HEK293T (cell line): ENCODE measurements at regions not wholly inside any gene's neighbourhood (a gene's known extent, or its start where the extent isn't known, plus 50 kb on each side); places are given as distances from the start of the nearest gene placed in this dataset.

Experiments used
- CTCF ChIA-PET: fragments of 350-600 bp; formaldehyde crosslinking; extraction: SDS; loops from one replicate; lab custom pipeline; 2021; ENCODE audit warnings: antibody characterized with exemption, inconsistent platforms; lab: Yijun Ruan, JAX
- POLR2A ChIA-PET: fragments of 350-600 bp; formaldehyde crosslinking; extraction: SDS; loops from one replicate; lab custom pipeline; 2020; ENCODE audit warnings: antibody characterized with exemption, inconsistent platforms; lab: Yijun Ruan, JAX
- DNase-seq: peaks from one replicate; pipeline ENCODE4 v3.0.0; 2012; ENCODE audit warnings: mixed read lengths; ENCODE audit errors: extremely low spot score
- ARNT ChIP-seq: fragments of 450-650 bp; IDR thresholded peaks from 2 replicates; pipeline ENCODE4 v1.6.1; 2017; ENCODE audit warnings: mild to moderate bottlenecking
- BHLHE40 ChIP-seq: fragments of 450-650 bp; IDR thresholded peaks from 2 replicates; pipeline ENCODE4 v1.6.1; 2016; ENCODE audit warnings: mild to moderate bottlenecking, moderate library complexity, borderline replicate concordance
- CTBP1 ChIP-seq: fragments of 450-650 bp; IDR thresholded peaks from 2 replicates; pipeline ENCODE4 v1.6.1; 2016; ENCODE audit warnings: borderline replicate concordance
- ELF4 ChIP-seq: fragments of 450-650 bp; IDR thresholded peaks from 2 replicates; pipeline ENCODE4 v1.6.1; 2017; ENCODE audit warnings: antibody characterized with exemption
- FOXA1 ChIP-seq: fragments of 450-650 bp; IDR thresholded peaks from 2 replicates; pipeline ENCODE4 v1.6.1; 2016; ENCODE audit warnings: mild to moderate bottlenecking
- FOXK2 ChIP-seq: fragments of 450-650 bp; IDR thresholded peaks from 2 replicates; pipeline ENCODE4 v1.6.1; 2016; ENCODE audit warnings: mild to moderate bottlenecking
- FOXM1 ChIP-seq: fragments of 450-650 bp; IDR thresholded peaks from 2 replicates; pipeline ENCODE4 v1.6.1; 2017; ENCODE audit warnings: mild to moderate bottlenecking, borderline replicate concordance
- HDGF ChIP-seq: fragments of 450-650 bp; IDR thresholded peaks from 2 replicates; pipeline ENCODE4 v1.6.1; 2017; ENCODE audit warnings: antibody characterized with exemption, borderline replicate concordance
- L3MBTL2 ChIP-seq: fragments of 450-650 bp; conservative IDR thresholded peaks from 2 replicates; pipeline ENCODE4 v1.6.1; 2016; ENCODE audit warnings: mild to moderate bottlenecking
- LEF1 ChIP-seq: fragments of 450-650 bp; IDR thresholded peaks from 2 replicates; pipeline ENCODE4 v1.6.1; 2017; ENCODE audit warnings: mild to moderate bottlenecking, borderline replicate concordance
- NFRKB ChIP-seq: fragments of 450-650 bp; IDR thresholded peaks from 2 replicates; pipeline ENCODE4 v1.6.1; 2016; ENCODE audit warnings: mild to moderate bottlenecking, moderate library complexity
- PKNOX1 ChIP-seq: fragments of 450-650 bp; IDR thresholded peaks from 2 replicates; pipeline ENCODE4 v1.6.1; 2016
- SP1 ChIP-seq: fragments of 450-650 bp; IDR thresholded peaks from 2 replicates; pipeline ENCODE4 v1.6.1; 2017
- SUZ12 ChIP-seq: fragments of 450-650 bp; IDR thresholded peaks from 2 replicates; pipeline ENCODE4 v1.6.1; 2016; ENCODE audit warnings: mild to moderate bottlenecking
- TARDBP ChIP-seq: fragments of 450-650 bp; IDR thresholded peaks from 2 replicates; pipeline ENCODE4 v1.6.1; 2016
- ZNF384 ChIP-seq: fragments of 450-650 bp; IDR thresholded peaks from 2 replicates; pipeline ENCODE4 v1.6.1; 2016

GRCh38 chr10:94103192-94103591 lies 109.5 kb downstream of the PLCE1 start:
- no peak for DNase-seq
- no peak for TF ChIP-seq SP1
- TF ChIP-seq ELF4 = no peak
- ChIA-PET POLR2A (no interaction called here), CTCF (no interaction called here)

DNA sequence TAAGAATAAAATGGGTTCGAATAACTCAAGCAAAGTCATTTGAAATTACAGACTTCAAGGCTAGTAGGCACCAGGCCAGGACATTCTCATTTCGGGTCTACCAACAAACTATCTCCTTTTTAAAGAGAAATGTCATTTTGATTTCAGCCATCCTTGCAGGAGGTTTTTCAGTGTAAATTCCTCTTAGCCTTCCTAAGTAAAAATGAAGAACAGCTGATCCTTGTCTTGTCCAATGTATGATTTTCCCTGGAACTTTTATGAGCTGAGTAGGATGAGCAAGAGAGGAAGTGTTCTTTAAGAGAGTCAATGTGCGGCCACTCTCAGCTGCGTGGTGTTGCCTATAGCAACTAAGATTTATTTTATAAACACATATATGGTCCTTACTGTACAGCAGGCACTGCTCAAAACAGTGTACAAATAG lies 110.1 kb downstream of the PLCE1 start:
- ChIA-PET POLR2A (no interaction called here), CTCF (no interaction called here)
- DNase-seq = no peak
- TF ChIP-seq SP1 (no peak), ELF4 (no peak), L3MBTL2 (no peak), NFRKB (no peak), PKNOX1 (no peak), LEF1 (no peak), HDGF (no peak), SUZ12 (no peak), FOXA1 (no peak), TARDBP (no peak), FOXM1 (no peak), ARNT (no peak)

GRCh38 chr10:94104316-94105000 lies 110.7 kb downstream of the PLCE1 start:
- ChIA-PET POLR2A (no interaction called here), CTCF (no interaction called here)
- TF ChIP-seq FOXK2 (no peak), SP1 (no peak), BHLHE40 (no peak), ZNF384 (no peak), FOXA1 (no peak)
- DNase-seq = no peak

GRCh38 chr10:94105226-94105625 lies 111.5 kb downstream of the PLCE1 start:
- POLR2A ChIA-PET = no interaction called here

DNA sequence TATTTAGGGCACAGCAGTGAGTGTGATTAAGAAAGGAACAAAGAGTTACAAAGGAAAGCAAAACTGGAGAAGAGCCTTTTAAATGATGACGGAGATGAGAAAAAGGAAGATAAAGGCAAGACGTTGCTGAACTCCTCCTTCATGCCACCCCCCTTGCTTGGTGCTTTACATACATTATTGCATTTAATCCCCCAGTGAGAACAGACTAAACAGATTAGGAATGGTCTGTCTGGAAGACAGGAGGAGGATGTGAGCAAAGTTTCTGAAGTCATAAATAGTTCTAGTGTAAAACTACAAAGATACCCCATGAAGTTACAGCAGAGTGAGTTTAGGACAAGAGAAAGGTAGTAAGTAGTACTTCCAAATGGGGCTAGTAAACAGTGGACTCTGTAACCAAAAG lies 113.5 kb downstream of the PLCE1 start:
- no peak for TF ChIP-seq CTBP1
- TF ChIP-seq ARNT = no peak
- TF ChIP-seq HDGF = no peak
- no peak for TF ChIP-seq ELF4
- no peak for TF ChIP-seq ZNF384
- TF ChIP-seq FOXK2 = no peak
- no peak for TF ChIP-seq FOXM1
- TF ChIP-seq NFRKB = no peak
- TF ChIP-seq SP1 = no peak
- no peak for TF ChIP-seq PKNOX1
- ChIA-PET CTCF (no interaction called here), POLR2A (interaction anchor here (1.1 kb wide), 1 partner anchor 9 kb away, joined by 3 read pairs; no protein-coding TSS in a partner anchor)
- no peak for DNase-seq

More at GRCh38 chr10:94105226-94105625, 111.5 kb downstream of the PLCE1 start:
- no peak for DNase-seq
- CTCF ChIA-PET = no interaction called here
- no peak for TF ChIP-seq ZNF384
- no peak for TF ChIP-seq PKNOX1
- no peak for TF ChIP-seq ELF4
- TF ChIP-seq SP1 = no peak
- TF ChIP-seq L3MBTL2 = no peak
- TF ChIP-seq HDGF = no peak
- TF ChIP-seq FOXM1 = no peak
- no peak for TF ChIP-seq FOXA1
- no peak for TF ChIP-seq LEF1

DNA sequence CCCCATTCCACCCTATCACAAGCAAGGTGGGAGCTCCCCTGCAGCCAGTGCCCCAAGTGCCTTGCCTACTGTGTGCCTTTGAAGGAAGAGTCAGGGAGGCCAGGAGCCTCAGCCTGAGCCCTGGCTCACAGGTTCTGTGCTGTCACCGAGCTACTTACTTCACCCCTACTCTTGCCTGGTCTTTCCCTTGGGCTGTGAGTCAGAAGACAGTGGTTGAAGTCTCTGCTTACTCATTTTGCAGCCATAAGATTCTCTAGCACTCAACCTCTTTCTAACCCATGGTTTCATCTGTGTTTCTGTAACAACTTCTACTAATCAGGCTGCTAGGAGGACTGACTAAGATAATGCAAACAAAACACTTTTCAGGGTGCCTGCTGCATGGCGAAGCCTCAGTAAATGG lies 114.5 kb downstream of the PLCE1 start:
- DNase-seq = no peak
- POLR2A ChIA-PET = interaction anchor here (1.1 kb wide), 1 partner anchor 10 kb away, joined by 3 read pairs; no protein-coding TSS in a partner anchor
- CTCF ChIA-PET = no interaction called here
- no peak for TF ChIP-seq L3MBTL2
- no peak for TF ChIP-seq PKNOX1
- no peak for TF ChIP-seq SP1
- no peak for TF ChIP-seq BHLHE40
- TF ChIP-seq ZNF384 = no peak
- no peak for TF ChIP-seq NFRKB
- no peak for TF ChIP-seq LEF1
